ENCODE measurements at regions not wholly inside any gene's neighbourhood (a gene's known extent, or its start where the extent isn't known, plus 50 kb on each side); places are given as distances from the start of the nearest gene placed in this dataset.

DNA sequence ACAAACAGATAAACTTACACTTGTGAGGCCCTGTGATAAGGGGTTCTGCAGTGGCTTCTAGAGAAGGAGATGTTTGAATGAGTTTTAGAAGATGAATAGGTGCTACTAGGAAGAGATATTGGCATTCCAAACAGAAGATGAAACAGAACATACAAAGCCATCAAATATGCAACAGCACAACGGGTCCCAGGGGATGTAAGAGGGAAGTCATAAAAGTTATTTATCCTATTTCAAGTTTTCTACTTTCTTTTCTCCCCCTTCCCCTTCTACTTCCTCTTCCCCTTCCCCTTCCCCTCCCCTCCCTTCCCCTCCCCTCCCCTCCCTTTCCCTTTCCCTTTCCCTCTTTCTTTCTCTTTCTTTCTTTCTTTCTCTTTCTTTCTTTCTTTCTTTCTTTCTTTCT is 94.9 kb upstream of the CADM1 start:
- no peak for TF ChIP-seq POLR2A (IDR thresholded peaks at IDR 0.05)
- TF ChIP-seq CTCF (IDR thresholded peaks at IDR 0.05) = no peak

Measured in esophagus squamous epithelium (tissue), 4 donors.